Glutamatergic neuron (in vitro differentiated cells): ENCODE measurements at regions not wholly inside any gene's neighbourhood (a gene's known extent, or its start where the extent isn't known, plus 50 kb on each side); places are given as distances from the start of the nearest gene placed in this dataset.

Experiments used
- DNase-seq: peaks from one replicate; pipeline ENCODE4 v3.0.0; 2022
- H3K27ac Mint-ChIP-seq: one replicate; pipeline ENCODE4 v1.8.0; 2020; ENCODE audit warnings: mild to moderate bottlenecking, mixed read lengths, inconsistent platforms; ENCODE audit not compliant: unreplicated experiment
- H3K27me3 Mint-ChIP-seq: one replicate; pipeline ENCODE4 v1.8.0; 2020; ENCODE audit warnings: mild to moderate bottlenecking, moderate library complexity, mixed read lengths, inconsistent platforms; ENCODE audit not compliant: unreplicated experiment
- H3K36me3 Mint-ChIP-seq: one replicate; pipeline ENCODE4 v1.8.0; 2020; ENCODE audit warnings: mild to moderate bottlenecking, mixed read lengths, inconsistent platforms; ENCODE audit not compliant: unreplicated experiment
- H3K4me1 Mint-ChIP-seq: one replicate; pipeline ENCODE4 v1.8.0; 2020; ENCODE audit warnings: mild to moderate bottlenecking, low read depth, mixed read lengths, inconsistent platforms; ENCODE audit not compliant: unreplicated experiment
- H3K4me3 Mint-ChIP-seq: one replicate; pipeline ENCODE4 v1.8.0; 2020; ENCODE audit warnings: mild to moderate bottlenecking, mixed read lengths, inconsistent platforms; ENCODE audit not compliant: unreplicated experiment
- H3K9me3 Mint-ChIP-seq: one replicate; pipeline ENCODE4 v1.8.0; 2020; ENCODE audit warnings: mild to moderate bottlenecking, moderate library complexity, mixed read lengths, inconsistent platforms; ENCODE audit not compliant: unreplicated experiment
- TF ChIP-seq, protein P1 (sequence below): fragments of 200-600 bp; sonication (generic); IDR thresholded peaks from one replicate; pipeline ENCODE4 v1.5.0; 2021; ENCODE audit not compliant: partially characterized antibody, unreplicated experiment

DNA sequence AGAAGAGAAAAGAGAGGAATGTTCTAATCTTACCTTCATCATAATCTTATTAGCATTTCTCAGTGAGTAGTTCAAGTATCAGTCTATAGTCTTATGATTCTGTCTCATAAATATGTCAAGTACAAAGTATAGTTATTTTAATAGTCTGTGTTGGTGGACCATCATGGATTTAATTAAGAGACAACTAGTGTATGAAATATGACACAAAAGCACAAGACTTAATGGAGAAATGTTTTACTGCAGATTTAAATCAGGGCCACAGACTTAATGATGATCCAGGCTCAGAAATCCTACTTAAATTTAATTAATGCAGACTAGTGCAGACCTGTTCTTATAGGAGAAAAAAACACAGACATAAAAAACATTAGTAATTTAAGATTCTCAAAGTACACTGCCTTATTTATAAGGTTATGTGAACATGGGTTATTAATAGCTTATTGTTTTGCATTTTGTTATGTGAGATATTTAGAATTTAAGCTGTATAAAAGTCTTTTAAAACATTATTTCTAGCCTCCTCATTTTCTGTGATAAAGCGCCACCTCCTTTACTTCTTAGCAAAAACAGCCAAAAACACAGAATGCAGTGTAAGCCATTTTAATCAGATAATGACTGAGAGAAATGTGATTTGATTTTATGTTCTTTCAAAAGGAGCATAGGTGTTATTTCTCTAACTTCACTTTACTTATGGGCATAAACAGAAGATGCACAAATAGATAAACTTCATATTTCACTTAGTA, 255.0 kb upstream of the SNX7 start:
- TF ChIP-seq, protein P1, sequence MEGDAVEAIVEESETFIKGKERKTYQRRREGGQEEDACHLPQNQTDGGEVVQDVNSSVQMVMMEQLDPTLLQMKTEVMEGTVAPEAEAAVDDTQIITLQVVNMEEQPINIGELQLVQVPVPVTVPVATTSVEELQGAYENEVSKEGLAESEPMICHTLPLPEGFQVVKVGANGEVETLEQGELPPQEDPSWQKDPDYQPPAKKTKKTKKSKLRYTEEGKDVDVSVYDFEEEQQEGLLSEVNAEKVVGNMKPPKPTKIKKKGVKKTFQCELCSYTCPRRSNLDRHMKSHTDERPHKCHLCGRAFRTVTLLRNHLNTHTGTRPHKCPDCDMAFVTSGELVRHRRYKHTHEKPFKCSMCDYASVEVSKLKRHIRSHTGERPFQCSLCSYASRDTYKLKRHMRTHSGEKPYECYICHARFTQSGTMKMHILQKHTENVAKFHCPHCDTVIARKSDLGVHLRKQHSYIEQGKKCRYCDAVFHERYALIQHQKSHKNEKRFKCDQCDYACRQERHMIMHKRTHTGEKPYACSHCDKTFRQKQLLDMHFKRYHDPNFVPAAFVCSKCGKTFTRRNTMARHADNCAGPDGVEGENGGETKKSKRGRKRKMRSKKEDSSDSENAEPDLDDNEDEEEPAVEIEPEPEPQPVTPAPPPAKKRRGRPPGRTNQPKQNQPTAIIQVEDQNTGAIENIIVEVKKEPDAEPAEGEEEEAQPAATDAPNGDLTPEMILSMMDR, result no peak
- DNase-seq, result no peak
- H3K36me3 Mint-ChIP-seq, result no peaks in the 10 kb centered on the region
- H3K4me1 Mint-ChIP-seq, result no peaks in the 10 kb centered on the region
- no peak overlapping the region for H3K4me3 Mint-ChIP-seq
- no peak overlapping the region for H3K27ac Mint-ChIP-seq
- no peaks in the 10 kb centered on the region for H3K9me3 Mint-ChIP-seq
- no peaks in the 10 kb centered on the region for H3K27me3 Mint-ChIP-seq

DNA sequence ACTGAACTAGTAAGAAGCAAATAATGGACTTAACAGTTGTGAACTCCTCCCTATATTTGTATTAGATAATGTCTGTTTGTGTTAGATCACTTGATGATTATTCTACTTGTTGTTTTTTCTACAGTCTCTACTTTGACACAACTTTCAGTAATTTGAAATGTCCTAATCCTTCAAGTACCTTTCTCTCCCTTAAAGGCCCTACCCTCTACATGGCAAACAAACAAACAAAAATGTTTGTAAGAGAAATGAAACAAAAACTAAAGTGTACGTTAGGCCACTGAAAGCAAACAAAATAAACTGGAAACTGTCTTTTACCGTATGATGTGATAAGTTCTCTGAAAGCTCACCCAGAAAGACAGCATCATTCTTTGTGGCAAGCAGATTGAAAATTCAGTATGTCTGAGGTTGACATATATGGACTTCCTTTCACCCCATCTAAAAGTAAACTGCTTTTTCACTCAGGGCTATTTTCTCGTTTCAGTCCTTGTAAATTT, 255.9 kb upstream of the SNX7 start:
- Mint-ChIP-seq H3K36me3 (no peaks in the 10 kb centered on the region), H3K9me3 (no peaks in the 10 kb centered on the region), H3K4me3 (no peak overlapping the region), H3K4me1 (no peaks in the 10 kb centered on the region), H3K27me3 (no peaks in the 10 kb centered on the region), H3K27ac (no peak overlapping the region)
- TF ChIP-seq, protein P1, result no peak
- DNase-seq, result no peak

DNA sequence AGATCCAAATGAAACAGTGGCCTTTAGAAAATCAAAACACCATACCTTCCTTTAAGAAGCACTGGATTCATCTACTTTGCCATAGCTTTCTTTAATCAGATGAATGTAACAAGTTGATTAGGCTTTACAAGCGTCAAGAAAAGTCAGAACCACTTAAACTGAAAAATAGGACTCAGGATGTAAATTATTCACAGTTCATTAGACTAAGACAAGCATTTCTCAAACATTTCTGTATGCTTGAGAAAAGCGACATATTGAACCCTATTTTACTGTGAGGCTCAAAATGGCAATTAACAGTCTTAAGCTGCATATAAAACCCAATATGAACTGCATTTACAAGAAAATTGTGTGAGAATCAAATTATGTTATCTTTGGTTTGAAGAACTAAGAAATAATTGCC, 256.7 kb upstream of the SNX7 start:
- no peaks in the 10 kb centered on the region for H3K27me3 Mint-ChIP-seq
- no peak overlapping the region for H3K27ac Mint-ChIP-seq
- no peak overlapping the region for H3K4me3 Mint-ChIP-seq
- DNase-seq, result no peak
- TF ChIP-seq, protein P1, result no peak
- H3K4me1 Mint-ChIP-seq, result no peaks in the 10 kb centered on the region
- H3K36me3 Mint-ChIP-seq, result no peaks in the 10 kb centered on the region
- no peaks in the 10 kb centered on the region for H3K9me3 Mint-ChIP-seq

DNA sequence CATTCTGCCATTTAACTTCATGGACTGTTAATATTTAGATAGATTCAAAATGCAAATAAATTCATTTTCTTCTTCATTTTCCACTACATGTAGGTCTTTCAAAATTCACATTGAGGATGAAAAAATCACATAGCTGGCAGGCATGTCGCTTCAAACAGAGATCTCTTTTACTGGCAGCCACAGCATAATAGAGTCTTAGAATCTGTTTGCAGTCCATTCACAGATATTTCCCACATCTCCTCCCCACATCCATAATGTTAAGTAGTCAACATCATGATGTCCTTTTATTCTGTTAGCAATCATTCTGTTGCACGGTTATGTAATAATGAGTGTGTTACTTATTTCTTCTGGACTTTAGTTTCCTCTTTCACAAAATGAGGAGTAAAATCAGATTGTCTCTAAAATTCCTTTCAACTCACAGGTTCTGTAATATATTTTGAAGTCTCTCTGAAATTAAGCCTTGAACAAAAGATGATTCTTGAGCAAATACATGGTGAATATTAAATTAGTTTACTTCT, 257.5 kb upstream of the SNX7 start:
- no peaks in the 10 kb centered on the region for H3K4me1 Mint-ChIP-seq
- DNase-seq, result no peak

DNA sequence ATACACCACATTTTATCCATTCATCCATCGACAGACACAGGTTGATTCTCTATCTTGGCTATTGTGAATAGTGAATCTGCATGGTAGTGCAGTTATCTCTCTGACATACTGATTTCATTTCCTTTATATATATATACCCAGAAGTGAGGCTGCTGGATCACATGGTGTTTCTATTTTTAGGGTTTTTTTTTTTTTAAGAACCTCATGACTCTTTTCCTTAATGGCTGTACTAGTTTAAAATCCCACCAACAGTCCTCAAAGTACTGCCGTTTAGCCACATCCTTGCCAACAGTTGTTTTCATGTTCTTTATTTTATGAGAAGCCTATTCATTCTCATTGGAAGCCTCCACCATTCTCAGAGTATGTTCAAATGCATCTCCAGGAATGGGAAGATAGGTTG, 258.7 kb upstream of the SNX7 start:
- Mint-ChIP-seq H3K9me3 (no peaks in the 10 kb centered on the region), H3K4me3 (no peak overlapping the region), H3K27me3 (no peaks in the 10 kb centered on the region), H3K36me3 (no peaks in the 10 kb centered on the region), H3K4me1 (no peaks in the 10 kb centered on the region), H3K27ac (no peak overlapping the region)
- DNase-seq, result no peak
- TF ChIP-seq, protein P1, result no peak

More for the DNA sequence above, 257.5 kb upstream of the SNX7 start:
- H3K27me3 Mint-ChIP-seq, result no peaks in the 10 kb centered on the region
- no peak overlapping the region for H3K4me3 Mint-ChIP-seq
- TF ChIP-seq, protein P1, result no peak
- no peaks in the 10 kb centered on the region for H3K36me3 Mint-ChIP-seq
- H3K9me3 Mint-ChIP-seq, result no peaks in the 10 kb centered on the region
- no peak overlapping the region for H3K27ac Mint-ChIP-seq
